CD14-positive monocyte (primary cell): ENCODE measurements at regions not wholly inside any gene's neighbourhood (a gene's known extent, or its start where the extent isn't known, plus 50 kb on each side); places are given as distances from the start of the nearest gene placed in this dataset.

Source experiments
- DNase-seq, 3 donors: peaks; one replicate each; pipeline ENCODE4 v3.0.0-alpha.2; 2011 to 2022
- H2AFZ ChIP-seq: 2 replicates; pipeline ENCODE4 v1.6.0; 2012; ENCODE audit warnings: mild to moderate bottlenecking, low read depth, low read length, inconsistent platforms; ENCODE audit not compliant: insufficient read depth, poor library complexity, severe bottlenecking
- H3K27ac ChIP-seq, 2 donors: 1 replicate in 1 of 2; 2 replicates in 1 of 2; pipeline ENCODE4 v1.5.1; 2012 to 2013; ENCODE audit warnings: low read length in 2 of 2, control low read depth in 1 of 2, inconsistent platforms in 1 of 2, low read depth in 1 of 2, mild to moderate bottlenecking in 1 of 2
- H3K27me3 ChIP-seq, 2 donors: one replicate each; pipeline versions ENCODE4 v1.6.0 to v1.6.1; 2011 to 2013; ENCODE audit warnings: low read length in 2 of 2; ENCODE audit not compliant: control insufficient read depth in 2 of 2, insufficient read depth in 2 of 2
- H3K36me3 ChIP-seq, 2 donors: replicated peaks in 1 of 2; 1 replicate in 1 of 2; 2 replicates in 1 of 2; pipeline versions ENCODE4 v1.5.1 to v1.6.1; 2012 to 2013; ENCODE audit warnings: low read length in 2 of 2, control low read depth in 1 of 2, inconsistent platforms in 1 of 2, mild to moderate bottlenecking in 1 of 2; ENCODE audit not compliant: insufficient read depth in 2 of 2, control insufficient read depth in 1 of 2
- H3K4me1 ChIP-seq, 2 donors: 1 replicate in 1 of 2; 2 replicates in 1 of 2; pipeline versions ENCODE4 v1.5.1 to v1.6.1; 2012 to 2013; ENCODE audit warnings: low read length in 2 of 2, control low read depth in 1 of 2, inconsistent platforms in 1 of 2, mild to moderate bottlenecking in 1 of 2, moderate library complexity in 1 of 2; ENCODE audit not compliant: insufficient read depth in 2 of 2, control insufficient read depth in 1 of 2
- H3K4me2 ChIP-seq: replicated peaks from 2 replicates; pipeline ENCODE3; 2012; ENCODE audit warnings: low read length, moderate library complexity, mild to moderate bottlenecking; ENCODE audit not compliant: poor library complexity, severe bottlenecking; ENCODE audit errors: extremely low read depth
- H3K4me3 ChIP-seq, 3 experiments: fragments of 200-600 bp in 1 of 3; sonication (generic) in 1 of 3; replicated peaks in 1 of 3; 1 replicate in 2 of 3; 2 replicates in 1 of 3; pipeline ENCODE4 v1.5.1; 2011 to 2013; ENCODE audit warnings: low read length in 3 of 3, mild to moderate bottlenecking in 3 of 3, control low read depth in 2 of 3, low read depth in 2 of 3, inconsistent platforms in 1 of 3, moderate library complexity in 1 of 3
- H3K79me2 ChIP-seq: 2 replicates; pipeline ENCODE4 v1.6.0; 2012; ENCODE audit warnings: mild to moderate bottlenecking, control low read depth, inconsistent platforms, low read length, moderate library complexity; ENCODE audit not compliant: insufficient read depth
- H3K9ac ChIP-seq: 2 replicates; pipeline ENCODE4 v1.6.0; 2017; ENCODE audit warnings: low read length, mild to moderate bottlenecking; ENCODE audit not compliant: insufficient read depth, poor library complexity, severe bottlenecking
- H3K9me3 ChIP-seq, 2 donors: replicated peaks in 1 of 2; 1 replicate in 1 of 2; 2 replicates in 1 of 2; pipeline versions ENCODE4 v1.5.1 to v1.6.1; 2012 to 2013; ENCODE audit warnings: low read length in 2 of 2, control low read depth in 1 of 2; ENCODE audit not compliant: control insufficient read depth in 1 of 2, insufficient read depth in 1 of 2
- H4K20me1 ChIP-seq: 2 replicates; pipeline ENCODE4 v1.6.0; 2012; ENCODE audit warnings: mild to moderate bottlenecking, low read length, control low read depth, moderate library complexity; ENCODE audit not compliant: insufficient read depth
- H3K27ac Mint-ChIP-seq, 7 donors: one replicate each; pipeline ENCODE4 v1.8.0; 2020; ENCODE audit warnings: mild to moderate bottlenecking in 7 of 7, mixed read lengths in 7 of 7, moderate library complexity in 6 of 7, inconsistent platforms in 2 of 7
- H3K27me3 Mint-ChIP-seq, 3 donors: one replicate each; pipeline ENCODE4 v1.8.0; 2021 to 2022; ENCODE audit warnings: low read depth in 3 of 3, mild to moderate bottlenecking in 3 of 3, mixed read lengths in 3 of 3, moderate library complexity in 3 of 3, inconsistent platforms in 1 of 3
- H3K36me3 Mint-ChIP-seq, 2 donors: one replicate each; pipeline ENCODE4 v1.8.0; 2020; ENCODE audit warnings: mixed read lengths in 2 of 2, inconsistent platforms in 1 of 2, mild to moderate bottlenecking in 1 of 2
- H3K4me1 Mint-ChIP-seq: one replicate; pipeline ENCODE4 v1.8.0; 2020; ENCODE audit warnings: mild to moderate bottlenecking, mixed read lengths
- H3K4me3 Mint-ChIP-seq, 2 donors: one replicate each; pipeline ENCODE4 v1.8.0; 2020; ENCODE audit warnings: mild to moderate bottlenecking in 2 of 2, mixed read lengths in 2 of 2, moderate library complexity in 1 of 2
- H3K9me3 Mint-ChIP-seq, 7 donors: one replicate each; pipeline ENCODE4 v1.8.0; 2020 to 2022; ENCODE audit warnings: mixed read lengths in 7 of 7, mild to moderate bottlenecking in 6 of 7, moderate library complexity in 6 of 7, inconsistent platforms in 2 of 7
- CTCF ChIP-seq: fragments of 200-600 bp; IDR thresholded peaks from one replicate; pipeline ENCODE4 v1.8.0; 2022; ENCODE audit warnings: antibody characterized with exemption, mild to moderate bottlenecking
- WGBS: methylation state at CpG from one replicate; pipeline ENCODE4 v1.1.5; 2013; ENCODE audit warnings: missing lambda C conversion rate; ENCODE audit not compliant: insufficient coverage; 5-methylcytosine and 5-hydroxymethylcytosine counted together
- intact Hi-C, 2 donors: fragments of 100-400 bp; cut with micrococcal nuclease; formaldehyde crosslinking; loops; one replicate each; pipeline versions ENCODE4 v1.15.0 to v1.15.1; 2023

GRCh38 chr13:59203855-59204254 is 959.9 kb downstream of the DIAPH3 start:
- Histone ChIP-seq H3K4me1 (no peaks in the 10 kb centered on the region), H3K27me3 (no peaks in the 10 kb centered on the region), H2AFZ (no peak overlapping the region), H3K9me3 (peaks cover 0 to 3% of the 10 kb centered on the region in 2 donors), H3K36me3 (no peaks in the 10 kb centered on the region), H3K4me3 (no peak overlapping the region), H3K4me2 (no peak overlapping the region), H3K79me2 (no peaks in the 10 kb centered on the region), H3K9ac (no peak overlapping the region), H4K20me1 (no peaks in the 10 kb centered on the region), H3K27ac (no peak overlapping the region)
- no peak for TF ChIP-seq CTCF
- no peak overlapping the region for H3K4me3 Mint-ChIP-seq
- no peaks in the 10 kb centered on the region for H3K36me3 Mint-ChIP-seq
- intact Hi-C loops: no loop called here
- no CpG with 5 or more reads among the region's 6 CpGs for WGBS
- H3K27ac Mint-ChIP-seq: no peak overlapping the region
- DNase-seq: no peak
- peaks cover 0 to 3% (median 0%) of the 10 kb centered on the region in 7 donors for H3K9me3 Mint-ChIP-seq
- H3K27me3 Mint-ChIP-seq: peaks cover 0 to 1% (median 0%) of the 10 kb centered on the region in 3 donors
- no peaks in the 10 kb centered on the region for H3K4me1 Mint-ChIP-seq

DNA sequence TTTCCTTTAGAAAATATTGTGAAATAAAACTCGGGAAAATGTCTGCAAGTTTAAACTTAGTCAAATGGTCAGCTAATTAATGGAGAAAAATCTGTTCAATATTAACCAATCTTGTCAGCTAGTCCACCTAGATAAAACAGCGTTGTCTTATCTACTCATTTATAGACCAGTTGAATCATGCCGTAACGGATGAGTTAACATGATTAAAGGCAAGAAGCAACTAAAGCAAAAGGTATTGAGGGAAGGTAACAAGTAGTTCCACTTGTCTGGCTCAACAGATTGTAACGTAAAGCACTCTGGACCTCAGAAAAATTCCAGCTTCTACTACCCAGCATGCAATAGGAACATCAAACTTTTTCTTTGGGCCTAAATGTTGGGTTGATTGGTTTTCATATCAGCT is 958.2 kb downstream of the DIAPH3 start:
- H3K4me3 ChIP-seq: no peak overlapping the region
- H3K79me2 ChIP-seq: no peaks in the 10 kb centered on the region
- H3K27ac ChIP-seq: no peak overlapping the region
- H3K4me2 ChIP-seq: no peak overlapping the region
- DNase-seq: no peak
- Mint-ChIP-seq H3K27me3 (peaks cover 0 to 2% (median 1%) of the 10 kb centered on the region in 3 donors), H3K27ac (no peak overlapping the region), H3K4me1 (no peaks in the 10 kb centered on the region), H3K9me3 (peaks cover 0 to 3% (median 0%) of the 10 kb centered on the region in 7 donors), H3K36me3 (no peaks in the 10 kb centered on the region), H3K4me3 (no peak overlapping the region)
- no peaks in the 10 kb centered on the region for H4K20me1 ChIP-seq
- no peaks in the 10 kb centered on the region for H3K9me3 ChIP-seq
- no peaks in the 10 kb centered on the region for H3K4me1 ChIP-seq
- H3K9ac ChIP-seq: no peak overlapping the region
- no peak overlapping the region for H2AFZ ChIP-seq
- H3K36me3 ChIP-seq: no peaks in the 10 kb centered on the region
- WGBS: no CpG with 5 or more reads among the region's 5 CpGs
- no peaks in the 10 kb centered on the region for H3K27me3 ChIP-seq
- TF ChIP-seq CTCF: no peak
- intact Hi-C loops: no loop called here
